ENCODE measurements at regions not wholly inside any gene's neighbourhood (a gene's known extent, or its start where the extent isn't known, plus 50 kb on each side); places are given as distances from the start of the nearest gene placed in this dataset.

DNA sequence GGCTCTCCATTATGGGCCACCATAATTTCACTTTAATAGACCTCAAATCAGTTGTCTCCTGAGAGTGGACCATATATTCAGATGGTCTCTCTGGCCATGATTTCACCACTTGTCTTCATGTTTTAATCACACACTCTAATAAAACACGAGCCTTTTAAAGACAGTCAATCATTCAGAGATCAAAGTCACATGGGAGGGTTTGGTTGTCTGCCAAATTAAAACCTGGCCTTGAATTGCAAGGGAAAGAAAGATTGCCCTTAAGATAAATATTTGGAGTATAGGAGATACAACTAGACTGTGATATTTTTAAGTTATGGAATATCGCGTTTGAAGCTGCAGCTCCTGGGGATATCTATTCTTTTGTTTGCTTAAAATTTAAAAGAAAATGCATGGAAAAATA is 377.8 kb upstream of the DDX18 start:
- no peak overlapping the region for H3K4me3 ChIP-seq
- H3K27ac ChIP-seq = no peak overlapping the region

DNA sequence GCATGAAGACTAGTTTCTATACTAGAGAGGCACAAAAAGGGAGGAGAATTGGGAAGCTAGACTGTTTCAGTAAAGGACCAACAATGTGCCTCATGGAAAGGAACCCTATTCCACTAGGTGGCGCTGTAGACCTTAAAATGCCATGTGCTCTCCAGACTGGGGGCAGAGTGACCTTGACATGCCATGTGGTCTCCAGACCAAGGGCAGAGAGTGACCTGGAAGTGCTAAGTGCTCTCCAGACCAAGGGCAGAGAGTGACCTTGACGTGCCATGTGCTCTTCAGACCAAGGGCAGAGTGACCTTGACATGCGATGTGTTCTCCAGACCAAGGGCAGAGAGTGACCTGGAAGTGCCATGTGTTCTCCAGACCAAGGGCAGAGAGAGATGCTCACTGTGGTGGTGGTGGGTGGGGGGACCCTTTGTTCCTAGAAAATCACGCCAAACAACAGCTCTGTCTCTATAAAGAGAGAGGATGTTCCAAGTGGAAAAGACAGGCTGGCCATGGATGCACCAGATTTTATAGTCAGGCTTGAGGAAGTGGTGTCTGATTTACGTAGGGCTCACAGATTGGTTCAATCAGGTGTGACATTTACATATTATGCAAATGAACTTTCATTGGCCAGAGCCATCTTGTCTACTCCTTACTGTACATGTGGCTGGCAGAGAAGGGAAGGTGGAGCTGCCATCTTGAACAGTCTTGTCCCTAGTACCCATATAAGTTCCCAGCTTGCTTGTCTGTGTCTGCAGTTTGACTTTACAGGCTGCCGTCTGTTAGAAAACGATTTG is 344.0 kb upstream of the DDX18 start:
- H3K27ac ChIP-seq = no peak overlapping the region
- no peak overlapping the region for H3K4me3 ChIP-seq

DNA sequence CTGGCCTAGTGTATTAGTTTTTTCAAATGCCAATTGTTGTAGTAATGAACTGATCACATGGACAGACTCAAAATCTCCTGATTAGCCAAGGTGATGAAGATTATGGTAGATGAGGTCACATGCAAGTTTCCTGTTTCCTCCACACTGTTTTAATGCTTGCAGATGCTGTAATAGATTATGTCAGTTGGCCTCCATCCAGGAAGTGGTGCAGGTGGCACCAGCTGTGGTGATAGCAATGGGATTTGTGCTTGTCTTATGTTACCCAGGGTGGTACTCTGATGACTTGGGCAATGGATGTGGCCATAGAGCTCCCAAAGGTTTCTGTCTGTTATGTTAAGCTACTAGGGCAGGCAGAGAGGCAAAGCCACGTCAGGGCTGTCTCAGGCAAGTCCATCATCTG is 332.9 kb upstream of the DDX18 start:
- Histone ChIP-seq H3K27ac (no peak overlapping the region), H3K4me3 (no peak overlapping the region)

DNA sequence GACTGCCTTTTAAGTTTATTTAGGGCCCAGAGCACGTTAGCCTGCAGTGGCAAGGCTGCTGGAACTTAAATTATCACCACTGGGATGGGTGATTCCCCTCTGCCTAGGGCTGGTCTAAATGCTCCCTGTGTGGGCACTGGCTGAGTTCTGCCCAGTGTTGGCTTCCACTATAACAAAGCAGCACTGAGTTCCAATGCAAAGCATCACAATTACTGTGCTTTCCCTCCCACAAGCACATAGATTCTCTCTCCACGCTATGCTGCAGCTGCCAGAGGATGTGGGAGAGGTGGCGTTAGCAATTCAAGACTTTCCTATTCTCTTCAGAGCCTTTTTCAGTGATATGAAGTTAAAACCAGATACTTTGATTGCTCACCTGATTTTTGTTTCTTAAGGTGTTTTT is 328.9 kb upstream of the DDX18 start:
- Histone ChIP-seq H3K27ac (no peak overlapping the region), H3K4me3 (no peak overlapping the region)

DNA sequence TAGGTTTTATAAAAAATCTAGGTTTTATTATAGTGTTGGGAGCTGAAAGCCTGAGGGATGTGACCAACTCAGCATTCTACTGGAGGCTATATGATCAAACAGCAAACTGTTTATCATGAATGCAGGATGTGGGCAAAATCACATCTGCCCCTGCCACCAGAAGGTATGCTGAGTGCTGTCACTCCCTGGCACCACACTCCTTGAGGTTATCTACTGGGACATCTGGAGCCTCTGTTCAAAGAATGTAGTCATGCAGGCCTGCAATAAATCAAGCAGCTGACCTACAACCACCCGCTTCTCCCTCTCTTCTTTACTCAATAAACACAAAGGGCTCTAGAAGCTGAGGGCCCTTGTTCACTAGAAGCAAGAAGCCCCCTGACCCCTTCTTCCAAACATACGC is 328.4 kb upstream of the DDX18 start:
- Histone ChIP-seq H3K27ac (no peak overlapping the region), H3K4me3 (no peak overlapping the region)

DNA sequence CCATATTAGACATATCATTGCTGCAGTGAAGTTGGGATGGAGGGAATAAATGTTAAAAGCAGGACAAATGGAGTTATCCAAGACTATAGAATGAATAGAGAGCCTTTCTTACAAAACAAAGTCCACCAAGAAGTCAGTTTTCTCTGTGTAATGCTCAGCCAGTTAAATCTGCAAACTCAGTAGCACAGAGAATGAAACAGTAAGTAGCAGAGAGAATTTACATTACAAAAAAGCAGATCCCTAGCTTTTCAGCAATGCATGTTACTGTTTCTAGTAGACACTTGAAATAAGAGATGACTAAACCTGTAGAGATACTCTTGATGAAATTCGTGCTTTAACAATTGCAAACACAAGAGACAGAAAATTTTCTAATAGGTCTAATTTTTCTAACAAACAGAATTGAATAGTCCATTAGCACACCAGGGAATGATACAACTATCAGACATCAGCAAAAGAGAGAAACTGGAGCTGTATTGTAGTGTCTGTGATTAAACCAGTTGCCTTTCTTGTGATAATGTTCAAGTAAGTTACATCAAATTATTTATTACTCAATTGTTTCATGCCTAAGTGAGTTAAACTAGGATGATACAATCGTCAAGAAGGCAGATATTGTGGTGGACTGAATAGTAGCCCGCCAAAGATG is 322.2 kb upstream of the DDX18 start:
- H3K4me3 ChIP-seq = no peak overlapping the region

DNA sequence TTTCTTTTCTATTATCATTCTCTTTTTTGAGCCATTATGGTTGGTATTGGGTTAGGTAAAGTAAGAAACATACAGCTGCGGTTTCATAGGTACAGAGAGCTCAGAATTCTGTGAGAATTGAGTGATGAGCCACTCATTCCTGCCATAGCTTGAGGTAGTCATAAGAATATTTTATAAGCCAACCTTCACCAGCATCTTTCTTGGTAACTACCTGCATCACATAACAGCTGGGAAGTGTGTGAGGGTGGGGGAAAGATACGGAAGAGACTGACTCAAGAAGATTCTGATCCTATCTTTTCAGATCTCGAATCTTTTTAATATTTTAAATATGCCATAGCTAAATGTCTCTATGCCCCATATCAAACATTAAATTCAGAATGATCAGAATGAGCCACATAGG is 313.8 kb upstream of the DDX18 start:
- Histone ChIP-seq H3K27ac (no peak overlapping the region), H3K4me3 (no peak overlapping the region)

More for the DNA sequence above, 322.2 kb upstream of the DDX18 start:
- H3K27ac ChIP-seq = no peak overlapping the region

DNA sequence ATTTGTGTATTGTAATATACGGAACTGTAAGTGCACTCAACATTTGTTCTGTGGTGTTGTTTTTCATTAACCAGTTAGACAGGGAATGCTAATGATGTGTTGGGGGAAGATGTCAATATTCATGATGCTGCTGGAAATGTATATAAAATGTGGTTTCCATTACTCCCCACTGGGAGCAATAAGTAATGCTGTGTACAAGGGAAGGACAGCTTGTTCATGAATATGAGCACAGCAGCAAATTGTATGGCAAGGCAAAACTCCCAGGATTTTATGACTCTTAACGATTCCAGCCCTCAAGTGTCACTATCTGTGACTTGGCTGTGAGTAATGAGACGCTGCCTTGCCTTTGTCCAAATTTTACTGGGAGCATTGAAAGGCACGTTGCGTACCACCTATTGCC is 312.4 kb upstream of the DDX18 start:
- Histone ChIP-seq H3K4me3 (no peak overlapping the region), H3K27ac (no peak overlapping the region)

DNA sequence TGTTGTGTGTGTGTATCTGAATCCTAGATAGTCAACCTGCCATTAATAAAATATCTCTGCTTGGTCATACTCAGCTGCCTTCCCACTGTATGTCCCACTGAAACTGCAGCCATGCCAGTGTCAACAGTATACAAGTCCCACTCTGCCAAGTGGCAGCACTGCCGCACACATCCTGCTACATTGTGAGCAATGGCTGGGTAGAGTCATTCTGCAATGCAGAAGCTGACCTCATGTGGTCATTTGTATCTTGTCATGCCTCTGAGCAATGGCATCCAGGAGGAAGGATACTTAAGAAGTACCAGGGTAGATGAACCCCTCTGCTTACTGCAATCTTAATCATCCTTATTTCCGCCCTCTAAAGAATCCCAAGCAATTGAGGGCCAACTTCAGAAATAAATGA is 302.2 kb upstream of the DDX18 start:
- no peak overlapping the region for H3K27ac ChIP-seq
- no peak overlapping the region for H3K4me3 ChIP-seq

DNA sequence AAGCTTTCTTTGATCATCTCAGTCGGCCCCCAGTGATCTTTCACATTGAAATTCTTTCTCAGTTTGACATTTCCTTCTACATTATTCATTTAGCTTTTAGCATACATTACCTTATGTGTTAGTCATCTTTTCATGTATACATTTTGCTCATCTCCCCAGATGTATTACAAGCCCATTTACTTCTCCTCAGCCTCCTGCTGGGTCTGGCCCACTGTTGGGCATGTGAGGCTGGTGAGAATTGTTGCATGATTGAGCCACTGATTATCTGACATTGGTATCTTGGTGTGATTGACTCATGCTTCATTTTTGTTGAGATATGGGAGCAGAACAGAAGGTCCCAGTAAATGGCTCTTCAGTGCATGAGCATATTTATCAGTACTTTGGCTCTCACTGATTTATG is 300.1 kb upstream of the DDX18 start:
- no peak overlapping the region for H3K4me3 ChIP-seq
- H3K27ac ChIP-seq = no peak overlapping the region

DNA sequence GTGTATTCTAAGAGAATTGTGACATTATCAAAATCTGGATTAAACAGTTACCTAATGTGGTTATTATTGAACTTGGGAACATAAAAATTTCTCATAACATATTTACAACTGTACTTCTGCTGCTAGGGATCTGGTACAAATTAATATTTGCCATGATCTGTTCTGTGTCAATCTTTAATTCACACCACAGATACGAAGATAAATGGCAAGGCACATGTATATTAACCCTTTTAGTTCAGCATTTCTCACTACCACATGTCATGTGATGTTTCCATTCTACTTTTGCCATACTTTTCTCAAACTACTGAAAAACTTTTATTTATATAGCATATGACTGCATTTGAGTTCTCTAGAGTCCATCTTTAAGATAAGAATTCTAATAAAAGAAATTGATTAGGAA is 295.3 kb upstream of the DDX18 start:
- no peak overlapping the region for H3K27ac ChIP-seq

DNA sequence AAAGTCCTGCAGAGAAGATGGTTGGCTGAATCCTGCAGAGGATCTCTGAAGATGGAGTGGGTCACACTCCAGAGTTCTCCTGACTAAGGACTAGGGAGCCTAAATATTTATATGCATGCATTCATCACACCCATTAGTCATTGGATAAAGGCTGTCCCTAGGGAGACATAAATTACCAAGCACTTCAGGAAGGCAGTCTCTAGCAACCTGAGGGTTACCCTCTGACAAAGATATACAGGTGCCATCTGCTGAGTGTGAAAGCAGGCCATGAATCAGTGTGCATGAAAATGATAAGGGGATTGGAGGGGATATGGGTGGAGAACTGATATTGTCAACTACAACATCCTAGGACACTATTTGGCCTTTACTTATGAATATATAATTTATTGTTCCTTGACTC is 294.8 kb upstream of the DDX18 start:
- Histone ChIP-seq H3K27ac (no peak overlapping the region), H3K4me3 (no peak overlapping the region)

More for the DNA sequence above, 295.3 kb upstream of the DDX18 start:
- no peak overlapping the region for H3K4me3 ChIP-seq

DNA sequence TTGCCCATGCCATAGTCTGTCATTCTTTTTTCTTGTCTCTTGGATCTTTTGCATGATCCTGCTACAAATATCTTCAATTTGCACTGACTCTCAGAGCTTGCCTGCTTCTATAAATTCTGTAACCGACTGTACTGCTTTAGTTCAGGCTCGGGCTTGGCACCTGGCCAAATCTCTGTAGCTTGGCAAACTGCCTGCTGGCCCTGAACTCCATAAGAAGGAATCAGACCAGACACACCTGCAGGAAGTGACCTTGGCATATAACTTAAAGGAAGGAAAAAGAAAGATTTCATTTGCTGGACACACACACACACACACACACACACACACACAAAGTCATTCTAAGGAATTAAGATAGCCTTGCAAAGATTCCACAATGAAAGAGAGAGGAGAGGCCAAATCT is 291.2 kb upstream of the DDX18 start:
- no peak overlapping the region for H3K27ac ChIP-seq
- H3K4me3 ChIP-seq = no peak overlapping the region

DNA sequence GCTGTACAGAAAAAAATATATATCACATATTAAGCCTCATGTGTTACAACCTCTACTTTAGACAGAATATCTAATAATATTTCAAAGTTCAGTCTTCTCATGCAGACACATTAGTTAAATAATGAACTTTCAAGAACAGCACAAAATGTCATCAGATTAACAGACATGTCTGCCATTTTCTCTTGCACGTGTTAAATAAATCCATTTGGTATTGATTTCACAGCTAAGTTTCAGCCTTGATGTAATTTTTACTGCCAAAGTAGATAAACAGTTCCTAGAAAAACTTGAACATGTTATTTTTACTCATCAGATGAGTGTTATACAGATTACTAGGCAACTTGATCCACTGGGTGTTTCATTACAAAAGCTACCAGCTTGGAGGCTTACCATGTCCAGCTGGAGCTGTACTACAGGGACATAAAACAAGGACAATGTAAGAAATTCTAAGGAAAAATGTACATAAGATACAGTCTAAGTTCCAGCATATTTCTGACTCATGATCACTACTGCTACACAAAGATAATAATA is 290.7 kb upstream of the DDX18 start:
- H3K27ac ChIP-seq = no peak overlapping the region

DNA sequence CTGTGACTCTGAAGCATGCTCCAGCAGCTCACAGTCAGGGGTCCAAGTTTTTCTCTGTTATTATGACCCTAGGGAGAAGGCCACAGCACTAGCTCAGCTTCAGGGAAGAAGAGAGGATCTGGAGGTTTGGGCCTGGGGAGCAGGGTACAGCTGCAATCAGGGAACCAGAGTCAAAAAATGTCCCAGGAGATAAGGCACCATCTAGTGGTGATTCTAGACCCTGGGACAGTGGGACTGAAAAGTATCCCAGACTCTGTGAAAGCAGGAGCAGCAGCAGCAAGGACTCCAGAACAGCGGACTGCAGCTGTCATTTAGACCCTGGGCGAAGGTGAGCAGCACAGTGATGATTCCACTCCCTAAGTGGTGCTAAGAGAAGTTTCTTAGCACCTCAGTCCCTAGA is 278.4 kb upstream of the DDX18 start:
- no peak overlapping the region for H3K4me3 ChIP-seq
- H3K27ac ChIP-seq = no peak overlapping the region

More for the DNA sequence above, 290.7 kb upstream of the DDX18 start:
- H3K4me3 ChIP-seq = no peak overlapping the region

DNA sequence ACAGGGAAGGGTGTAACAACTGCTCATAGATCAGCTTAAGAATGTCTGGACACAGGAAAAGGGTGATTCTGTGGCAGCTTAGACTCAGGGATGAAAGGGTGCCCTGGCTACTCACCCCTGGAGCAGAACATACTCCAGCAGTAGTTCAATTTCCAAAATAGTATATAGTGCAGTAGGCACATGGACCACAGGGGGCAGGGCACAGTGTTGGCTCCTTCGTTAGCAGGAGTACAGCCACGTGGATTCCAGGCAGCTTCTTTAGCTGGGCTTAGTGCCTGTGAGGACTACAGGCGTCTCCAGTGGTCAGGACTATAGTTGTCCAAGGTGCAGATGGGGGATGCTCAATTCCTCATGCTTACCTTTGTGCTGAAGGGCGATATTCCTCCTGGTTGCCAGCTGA is 277.5 kb upstream of the DDX18 start:
- Histone ChIP-seq H3K27ac (no peak overlapping the region), H3K4me3 (no peak overlapping the region)

DNA sequence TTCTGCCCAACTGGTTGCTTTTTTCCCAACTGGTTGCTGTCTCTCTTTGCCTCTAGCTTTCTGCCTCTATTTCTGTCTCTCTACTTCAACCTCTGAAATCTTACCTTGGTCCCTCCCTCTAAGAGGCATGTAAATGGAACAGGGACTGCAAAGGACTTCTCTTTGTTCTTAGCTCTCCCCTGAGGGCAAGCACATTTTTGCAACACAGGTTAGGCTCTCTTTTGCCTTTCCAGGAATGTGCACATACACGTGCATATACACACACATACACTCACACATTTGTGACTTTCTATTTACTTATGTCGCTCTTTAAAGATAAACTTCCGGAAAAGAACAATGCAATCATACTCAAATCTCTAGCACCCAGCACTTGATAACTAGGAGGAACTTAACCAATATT is 262.6 kb upstream of the DDX18 start:
- Histone ChIP-seq H3K27ac (no peak overlapping the region), H3K4me3 (no peak overlapping the region)

DNA sequence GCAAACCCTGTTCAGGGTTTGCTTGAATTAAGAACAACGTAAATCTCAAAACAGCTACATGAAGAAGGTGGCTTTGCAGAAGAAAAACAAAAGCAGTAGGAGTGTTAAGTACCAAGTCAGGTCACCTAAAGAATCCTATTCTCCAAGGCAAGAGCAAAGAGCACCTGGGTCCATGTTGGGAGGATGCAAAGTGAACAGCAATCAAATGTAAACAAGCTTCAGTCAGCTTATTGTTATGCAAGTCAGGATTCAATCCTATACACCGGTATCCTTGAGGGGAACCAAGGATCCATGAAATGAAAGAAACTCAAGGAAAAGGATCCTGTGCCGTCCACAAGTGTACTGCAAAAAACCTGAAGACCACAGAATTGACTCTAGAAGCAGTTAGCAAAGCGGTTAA is 261.0 kb upstream of the DDX18 start:
- no peak overlapping the region for H3K27ac ChIP-seq
- H3K4me3 ChIP-seq = no peak overlapping the region

DNA sequence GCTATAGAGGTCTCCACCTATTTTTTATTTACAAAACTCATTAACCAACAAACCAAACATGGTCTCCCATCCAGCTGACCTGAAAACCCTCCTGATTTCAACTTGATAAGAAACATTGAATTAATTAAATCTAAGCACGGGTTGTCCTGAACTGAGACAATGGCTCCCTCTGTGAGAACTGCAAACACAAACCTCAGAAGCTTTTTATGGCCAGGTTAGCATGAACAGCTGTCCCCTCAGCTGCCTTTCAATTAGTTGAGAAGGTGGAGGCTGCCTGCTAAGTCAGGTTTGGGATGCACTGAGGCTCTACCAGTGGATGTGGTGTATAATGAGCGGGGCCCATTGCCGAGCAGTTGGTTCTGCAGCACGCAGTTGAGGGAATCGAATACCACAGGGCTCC is 258.5 kb upstream of the DDX18 start:
- no peak overlapping the region for H3K4me3 ChIP-seq
- no peak overlapping the region for H3K27ac ChIP-seq

DNA sequence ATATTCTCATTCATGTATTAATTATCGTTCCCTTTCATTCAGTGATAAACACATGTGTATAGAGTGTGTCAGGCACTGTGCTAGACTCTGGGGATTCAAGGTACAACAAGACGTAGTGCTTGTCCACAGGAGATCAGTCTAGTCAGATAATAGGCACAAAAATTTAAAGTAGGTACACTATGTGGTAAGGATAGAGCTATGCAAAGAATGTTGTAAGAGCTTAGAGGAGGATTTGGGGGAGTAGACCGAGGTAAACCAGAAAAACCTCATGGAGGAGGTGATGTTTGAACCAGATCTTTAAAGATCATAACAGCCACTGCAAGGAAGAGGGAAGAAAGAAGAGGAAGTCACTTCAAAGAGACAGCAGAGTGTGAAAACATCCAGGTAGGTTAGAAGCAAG is 256.9 kb upstream of the DDX18 start:
- Histone ChIP-seq H3K27ac (no peak overlapping the region), H3K4me3 (no peak overlapping the region)

DNA sequence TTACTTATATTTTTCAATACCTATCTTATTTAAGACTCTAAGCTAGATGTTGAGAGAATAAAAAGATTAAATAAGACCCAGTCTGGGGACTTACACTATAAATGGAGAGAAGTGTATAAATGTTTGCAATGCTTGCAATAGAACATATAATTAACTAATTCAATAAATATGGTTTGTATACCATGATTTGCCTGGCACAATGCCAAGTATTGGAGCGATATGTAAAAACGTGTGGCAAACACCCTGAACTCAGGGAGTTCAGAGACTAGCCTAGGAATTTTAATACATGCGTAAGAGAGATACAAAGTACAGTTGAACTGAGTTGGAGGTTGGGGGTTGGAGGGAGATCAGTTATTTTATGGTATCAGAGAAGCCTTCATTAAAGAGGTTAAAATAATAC is 251.8 kb upstream of the DDX18 start:
- no peak overlapping the region for H3K4me3 ChIP-seq
- no peak overlapping the region for H3K27ac ChIP-seq

All from skin epidermis (tissue), 12 donors.